ENCODE measurements at regions not wholly inside any gene's neighbourhood (a gene's known extent, or its start where the extent isn't known, plus 50 kb on each side); places are given as distances from the start of the nearest gene placed in this dataset.
A peak's percentile ranks its signal among the peaks of the same experiment; 100 is the strongest.
"Not testable (repeated sequence)": the region's sequence is repeated elsewhere in the genome, so short reads cannot be mapped to it uniquely, and the experiment has no call there.

DNA sequence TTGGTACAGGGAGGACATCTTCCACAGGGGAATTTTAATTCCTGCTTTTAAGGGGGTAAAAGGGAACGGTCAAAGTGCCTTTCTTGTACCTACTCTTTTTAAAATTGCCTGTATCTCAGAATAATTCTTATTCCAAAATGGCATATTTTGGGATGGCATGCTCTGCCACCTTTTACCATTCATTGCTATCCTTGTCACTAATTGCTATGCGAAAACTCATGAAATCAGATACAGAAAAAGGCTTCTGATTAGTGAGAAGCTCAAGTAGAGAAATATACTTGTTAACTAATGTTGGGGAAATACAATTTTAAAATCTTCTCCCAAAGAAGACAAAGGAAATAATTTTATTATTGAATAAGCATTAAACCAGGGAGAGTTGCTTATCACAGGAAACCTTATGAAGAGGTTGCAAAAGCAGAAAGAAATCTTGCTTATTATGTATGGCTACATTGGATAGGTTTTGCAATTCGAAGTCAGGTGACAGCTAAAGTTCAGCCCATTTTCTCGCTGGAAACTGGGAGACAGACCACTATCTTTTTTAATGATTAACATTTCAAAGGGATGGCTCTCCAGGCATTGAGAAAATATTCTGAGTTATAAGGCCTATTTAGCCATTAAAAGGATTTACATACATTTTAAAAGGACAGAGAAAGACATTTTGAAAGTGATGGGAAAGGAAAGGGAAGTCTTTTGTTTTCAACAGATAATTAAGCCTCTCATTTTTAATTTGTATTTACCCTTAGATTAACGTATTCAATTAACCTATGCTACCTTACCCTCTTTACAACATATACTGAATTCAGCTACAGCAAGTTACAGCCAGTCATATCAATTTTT, 110.3 kb upstream of the PRSS16 start:
- peak; percentile 36 for DNase-seq (ENCODE audit: low spot score)

DNA sequence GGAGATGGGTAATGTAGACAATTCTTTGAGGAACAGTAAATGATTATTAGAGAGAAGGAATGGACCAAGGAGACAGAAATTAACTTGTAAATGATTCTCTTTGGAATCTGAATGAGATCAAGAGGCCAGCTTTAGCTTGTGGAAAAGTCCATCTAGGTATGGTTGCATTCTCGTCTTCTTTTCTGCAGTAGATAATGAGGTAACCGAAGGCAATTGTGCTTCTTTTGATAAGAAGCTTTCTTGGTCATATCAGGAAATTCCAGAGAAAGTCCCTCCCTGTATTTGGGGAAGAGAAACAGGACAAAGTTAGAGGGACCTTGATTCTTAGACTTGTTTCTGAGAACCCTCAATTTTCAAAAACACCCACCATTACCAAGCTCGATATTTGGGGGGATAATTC, 109.1 kb upstream of the PRSS16 start:
- DNase-seq (ENCODE audit: low spot score) = no peak

DNA sequence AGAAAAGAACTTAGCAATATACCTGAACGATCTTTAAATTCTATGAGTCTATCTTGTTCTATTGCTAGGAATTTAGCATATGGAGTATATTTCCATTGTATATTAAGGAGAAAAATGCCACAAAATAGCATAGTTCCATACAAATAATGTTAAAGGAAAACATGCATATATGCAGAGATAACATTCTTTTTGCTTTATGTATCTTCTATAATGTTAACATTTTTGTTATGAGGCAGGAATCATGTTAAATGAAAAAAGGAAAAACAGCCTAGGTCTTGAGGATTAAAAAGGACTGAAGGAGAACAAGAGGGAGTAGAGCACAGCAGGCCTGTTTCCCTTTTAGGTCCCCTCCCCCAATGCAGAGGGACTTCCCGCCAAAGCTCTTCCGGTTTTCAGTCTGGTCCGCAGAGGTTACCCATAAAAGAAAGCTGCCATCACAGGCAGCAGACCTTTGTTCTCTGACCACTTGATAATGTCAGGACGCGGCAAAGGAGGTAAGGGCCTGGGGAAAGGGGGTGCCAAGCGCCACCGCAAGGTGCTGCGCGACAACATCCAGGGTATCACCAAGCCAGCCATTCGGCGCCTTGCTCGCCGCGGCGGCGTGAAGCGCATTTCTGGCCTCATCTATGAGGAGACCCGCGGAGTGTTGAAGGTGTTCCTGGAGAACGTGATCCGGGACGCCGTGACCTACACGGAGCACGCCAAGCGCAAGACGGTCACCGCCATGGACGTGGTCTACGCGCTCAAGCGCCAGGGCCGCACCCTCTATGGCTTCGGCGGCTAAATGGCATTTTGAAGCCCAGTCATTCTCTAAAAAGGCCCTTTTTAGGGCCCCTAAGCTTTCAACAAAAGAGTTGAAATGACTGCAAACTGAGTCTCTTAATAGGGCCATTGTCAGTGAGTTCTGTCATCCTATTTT, 108.4 kb upstream of the PRSS16 start:
- DNase-seq (ENCODE audit: low spot score) = no peak

DNA sequence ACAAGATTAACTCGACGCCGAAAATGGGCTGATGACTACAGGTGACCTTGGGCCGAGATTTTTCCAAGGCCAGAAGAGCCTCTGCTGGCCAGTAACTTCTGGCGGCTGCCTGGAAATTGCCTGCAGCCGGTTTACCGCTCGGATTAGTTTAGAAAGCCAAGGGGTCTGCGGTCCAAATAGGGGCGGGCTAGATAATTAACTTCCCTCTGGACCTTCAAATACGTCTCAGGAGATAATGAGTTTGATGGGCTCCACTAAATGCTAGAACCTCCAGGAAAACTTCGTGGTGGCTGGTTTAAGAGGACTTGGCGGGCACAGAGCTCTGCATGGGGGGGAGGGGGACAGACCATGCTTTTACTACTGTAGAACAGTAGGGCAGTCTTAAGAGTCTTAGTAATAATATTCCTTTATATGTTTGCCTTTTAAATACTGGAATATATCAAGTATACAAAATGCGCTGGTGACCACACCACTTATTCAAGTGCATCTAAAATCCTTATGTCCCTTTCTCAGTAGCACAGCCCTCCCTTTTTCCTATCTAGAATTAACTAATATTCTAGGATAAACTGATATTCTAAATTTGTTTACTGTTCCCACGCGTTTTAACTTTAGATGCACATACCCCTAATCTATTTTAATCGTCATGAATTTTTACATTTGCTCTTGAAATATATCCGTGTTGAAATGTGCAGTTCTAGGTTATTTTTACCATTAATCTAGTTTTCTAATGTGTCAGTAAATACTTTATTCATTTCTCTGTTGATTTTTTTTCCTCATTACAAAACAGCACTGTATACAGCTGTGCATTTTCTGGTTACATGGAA, 107.5 kb upstream of the PRSS16 start:
- no peak for DNase-seq (ENCODE audit: low spot score)

DNA sequence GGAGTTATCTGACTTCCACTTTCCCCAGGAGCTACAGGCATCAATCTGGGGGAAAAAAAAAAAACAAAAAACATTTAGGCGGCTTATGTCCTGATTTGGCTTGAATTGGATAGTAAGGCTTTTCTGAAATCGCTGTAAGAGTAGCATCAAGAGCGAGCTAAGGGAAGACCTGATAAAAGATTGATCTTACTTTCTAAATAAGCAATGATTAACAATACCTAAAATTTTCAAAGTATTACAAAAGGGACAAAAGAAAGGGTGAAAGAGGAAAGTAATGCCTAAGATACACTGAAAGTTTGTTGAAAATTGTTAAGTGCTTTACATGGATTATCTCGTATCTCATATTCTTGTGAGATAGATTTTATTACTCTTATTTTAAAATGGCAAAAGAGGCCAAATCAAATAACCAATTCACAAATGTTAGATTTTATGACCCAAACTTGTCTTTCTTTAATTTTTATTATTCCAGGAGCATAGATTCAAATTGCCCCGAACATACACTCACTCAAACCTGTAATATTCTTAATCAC, 106.4 kb upstream of the PRSS16 start:
- DNase-seq (ENCODE audit: low spot score) = no peak

DNA sequence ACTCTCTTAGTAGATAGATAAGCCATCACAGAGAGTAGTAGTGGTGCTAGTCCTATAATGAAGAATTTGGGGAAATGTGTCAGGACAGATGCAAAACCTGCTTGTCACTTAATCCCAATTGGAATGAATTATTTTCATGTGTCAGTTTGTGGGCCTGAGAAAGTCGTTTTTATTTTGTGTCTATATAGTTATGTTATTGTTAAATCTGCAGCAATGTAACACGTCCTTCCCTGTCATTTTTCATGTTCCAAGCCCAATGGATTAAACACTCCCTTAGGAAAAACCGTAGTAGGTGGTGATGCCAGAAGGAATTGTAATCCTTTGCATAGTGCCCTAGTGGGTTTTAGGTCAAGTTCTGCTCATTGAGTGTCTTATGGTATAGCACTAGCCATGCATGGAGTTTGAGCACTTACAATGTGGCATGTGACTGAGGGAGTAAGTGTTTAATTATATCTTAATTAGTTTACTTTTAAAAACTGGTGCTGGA, 105.9 kb upstream of the PRSS16 start:
- DNase-seq (ENCODE audit: low spot score) = no peak

DNA sequence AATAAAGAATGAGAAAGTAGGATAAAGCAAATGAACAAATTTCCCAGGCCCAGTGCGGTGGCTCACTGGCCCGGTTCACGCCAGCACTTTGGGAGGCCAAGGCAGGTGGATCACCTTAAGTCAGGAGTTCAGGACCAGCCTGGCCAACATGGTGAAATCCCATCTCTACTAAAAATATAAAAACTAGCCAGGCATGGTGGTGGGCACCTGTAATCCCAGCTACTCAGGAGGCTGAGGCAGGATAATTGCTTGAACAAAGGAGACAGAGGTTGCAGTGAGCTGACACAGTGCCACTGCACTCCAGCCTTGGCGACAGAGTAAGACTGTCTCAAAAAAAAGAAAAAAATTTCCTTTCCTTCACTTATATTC, 104.5 kb upstream of the PRSS16 start:
- not testable (repeated sequence) for DNase-seq (ENCODE audit: low spot score)

DNA sequence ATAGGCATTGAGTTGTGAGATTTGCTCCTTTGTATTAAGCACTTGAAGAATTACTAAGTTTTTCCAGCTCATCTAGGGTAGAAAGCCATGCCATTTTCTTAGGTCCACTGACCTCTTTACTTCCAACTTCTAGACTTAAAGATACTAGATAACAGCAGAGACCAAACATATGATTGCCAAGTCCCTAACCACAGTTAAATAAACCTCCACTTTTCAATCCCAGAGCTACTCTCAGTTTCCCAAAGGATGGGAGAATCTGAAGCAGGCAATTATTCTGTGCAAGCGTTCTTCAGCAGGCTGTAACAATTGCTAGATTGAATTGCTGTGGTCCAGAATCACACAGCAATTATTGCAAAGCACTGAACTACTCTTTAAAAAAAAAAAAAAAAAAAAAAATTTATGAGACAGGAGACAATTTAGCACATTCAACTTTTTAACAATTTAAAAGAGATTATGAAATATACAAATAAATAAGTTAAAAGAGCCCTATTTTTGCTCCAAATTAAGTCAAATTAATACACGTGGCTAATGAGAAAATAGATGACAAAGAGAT, 104.0 kb upstream of the PRSS16 start:
- no peak for DNase-seq (ENCODE audit: low spot score)

DNA sequence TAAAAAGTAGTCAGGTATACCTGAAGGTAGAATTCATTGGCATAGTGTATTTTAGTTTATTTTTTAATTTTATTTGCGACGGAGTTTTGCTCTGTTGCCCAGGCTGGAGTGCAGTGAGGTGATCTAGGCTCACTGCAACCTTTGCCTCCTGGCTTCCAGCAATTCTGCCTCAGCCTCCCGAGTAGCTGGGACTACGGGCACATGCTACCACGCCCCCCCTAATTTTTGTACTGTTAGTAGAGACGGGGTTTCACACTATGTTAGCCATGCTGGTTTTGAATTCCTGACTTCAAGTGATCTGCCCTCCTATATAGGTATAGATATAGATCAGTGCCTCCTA, 102.8 kb upstream of the PRSS16 start:
- DNase-seq (ENCODE audit: low spot score) = no peak

DNA sequence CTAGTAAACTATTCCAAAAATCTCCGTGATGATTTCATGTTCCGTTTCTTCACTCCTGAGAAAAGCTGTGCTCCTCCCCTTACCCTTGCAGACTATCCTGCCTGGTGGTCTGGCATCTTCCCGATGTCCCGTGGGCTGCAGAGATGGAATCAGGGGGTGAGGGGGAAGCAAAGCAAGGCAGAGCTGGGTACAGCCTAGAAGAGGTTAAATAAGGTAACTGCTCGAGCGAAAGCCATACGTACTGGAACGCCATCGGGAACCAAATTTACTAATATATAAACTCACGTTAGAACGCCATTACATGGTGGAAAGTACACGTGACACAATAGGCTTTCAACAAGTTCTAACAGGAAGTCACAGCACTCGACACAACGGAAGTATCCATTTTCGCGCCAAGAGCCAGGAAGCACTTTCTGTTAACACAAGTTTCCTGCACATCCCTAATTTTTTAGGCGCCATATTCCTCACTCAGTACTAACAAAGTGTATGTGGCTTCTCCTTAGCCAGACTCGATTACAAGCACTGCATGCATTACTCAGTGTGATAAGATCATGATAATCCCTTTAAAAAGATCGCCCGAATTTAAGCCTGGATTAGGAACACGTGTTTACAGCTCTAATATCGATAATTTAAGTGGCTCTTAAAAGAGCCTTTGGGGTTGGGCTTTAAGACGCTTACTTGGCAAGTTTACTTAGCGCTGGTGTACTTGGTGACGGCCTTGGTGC, 101.6 kb upstream of the PRSS16 start:
- no peak for DNase-seq (ENCODE audit: low spot score)

DNA sequence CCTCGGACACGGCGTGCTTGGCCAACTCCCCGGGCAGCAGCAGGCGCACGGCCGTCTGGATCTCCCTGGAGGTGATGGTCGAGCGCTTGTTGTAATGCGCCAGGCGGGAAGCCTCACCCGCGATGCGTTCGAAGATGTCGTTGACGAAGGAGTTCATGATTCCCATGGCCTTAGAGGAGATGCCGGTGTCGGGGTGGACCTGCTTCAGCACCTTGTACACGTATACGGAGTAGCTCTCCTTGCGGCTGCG, 101.1 kb upstream of the PRSS16 start:
- not testable (repeated sequence) for DNase-seq (ENCODE audit: low spot score)

DNA sequence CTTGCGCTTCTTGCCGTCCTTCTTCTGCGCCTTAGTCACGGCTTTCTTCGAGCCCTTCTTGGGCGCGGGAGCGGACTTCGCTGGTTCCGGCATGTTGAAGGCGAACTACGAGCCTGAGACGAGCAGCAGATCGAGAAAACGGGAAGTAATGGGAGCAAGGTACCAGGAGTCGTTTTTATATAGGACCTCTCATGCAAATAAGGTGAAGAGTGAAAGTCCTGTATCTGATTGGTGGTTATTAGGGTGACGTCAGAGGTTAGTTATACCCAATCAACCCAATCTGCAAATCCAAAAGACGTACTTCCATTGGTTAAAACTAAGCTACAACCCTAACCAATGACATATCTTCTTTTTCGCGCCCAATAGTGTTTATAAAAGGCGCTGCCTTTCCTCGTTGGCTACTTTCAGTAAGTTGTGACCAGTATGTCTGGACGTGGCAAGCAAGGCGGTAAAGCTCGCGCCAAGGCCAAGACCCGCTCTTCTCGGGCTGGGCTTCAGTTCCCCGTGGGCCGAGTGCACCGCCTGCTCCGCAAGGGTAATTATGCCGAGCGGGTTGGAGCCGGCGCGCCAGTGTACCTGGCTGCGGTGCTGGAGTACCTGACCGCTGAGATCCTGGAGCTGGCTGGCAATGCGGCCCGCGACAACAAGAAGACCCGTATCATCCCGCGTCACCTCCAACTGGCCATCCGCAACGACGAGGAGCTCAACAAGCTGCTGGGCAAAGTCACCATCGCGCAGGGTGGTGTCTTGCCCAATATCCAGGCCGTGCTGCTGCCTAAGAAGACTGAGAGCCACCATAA, 100.6 kb upstream of the PRSS16 start:
- peak; percentile 83 for DNase-seq (ENCODE audit: low spot score)

DNA sequence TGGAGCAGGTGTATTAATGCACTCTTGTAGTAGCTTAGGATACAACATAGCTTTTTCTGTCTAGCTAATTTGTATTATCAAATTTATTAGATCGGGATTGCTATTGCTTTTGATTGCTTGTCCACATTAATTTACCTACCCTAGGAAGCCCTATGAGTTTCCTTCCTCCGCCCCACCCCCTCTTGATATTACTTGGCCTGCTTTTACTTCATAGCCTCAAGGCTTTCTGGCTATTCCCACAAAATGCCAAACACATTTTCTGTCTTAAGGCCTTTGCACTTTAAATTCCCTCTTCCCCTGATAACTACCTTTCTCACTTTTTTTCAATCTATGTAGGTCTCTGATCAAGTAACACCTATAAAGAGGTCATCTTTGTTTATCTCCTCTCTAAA, 99.1 kb upstream of the PRSS16 start:
- no peak for DNase-seq (ENCODE audit: low spot score)

DNA sequence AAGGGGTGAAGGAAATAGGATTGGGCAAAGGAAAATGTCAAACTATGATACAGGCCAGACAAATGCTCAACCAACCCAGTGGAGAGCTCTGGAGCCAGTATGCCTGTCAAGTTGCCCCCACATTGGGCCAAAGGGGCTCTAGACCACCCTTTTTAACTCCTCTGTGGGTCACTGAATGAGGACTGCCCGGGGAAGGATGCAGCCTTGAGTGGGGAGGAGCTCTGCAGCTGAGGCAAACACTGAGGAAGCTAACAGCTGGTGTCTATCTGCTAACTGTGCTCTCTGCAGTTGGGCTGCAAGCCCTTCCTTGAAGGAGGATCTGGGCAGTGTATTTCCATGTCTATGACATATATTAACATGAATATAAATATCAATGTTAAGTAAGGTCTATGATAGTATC, 98.4 kb upstream of the PRSS16 start:
- DNase-seq (ENCODE audit: low spot score) = no peak

DNA sequence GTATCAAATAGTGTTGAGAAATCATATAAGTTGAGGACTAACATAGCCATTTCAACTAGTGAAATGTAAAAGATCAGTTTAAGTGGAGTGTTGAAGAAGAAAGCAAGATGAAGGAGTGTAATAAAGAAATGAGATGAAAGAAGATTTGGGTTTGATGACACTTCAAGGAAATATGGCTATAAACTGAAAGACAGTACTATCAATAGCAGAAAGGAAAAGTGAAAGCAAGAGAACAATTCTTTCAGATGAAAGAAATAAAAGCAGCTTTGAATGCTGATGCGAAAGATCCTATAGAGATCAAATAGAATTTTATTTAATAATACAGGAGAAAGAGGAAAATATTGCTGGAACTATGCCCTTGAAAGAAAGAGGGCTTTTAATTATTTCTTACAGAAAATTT, 92.8 kb upstream of the PRSS16 start:
- no peak for DNase-seq (ENCODE audit: low spot score)

DNA sequence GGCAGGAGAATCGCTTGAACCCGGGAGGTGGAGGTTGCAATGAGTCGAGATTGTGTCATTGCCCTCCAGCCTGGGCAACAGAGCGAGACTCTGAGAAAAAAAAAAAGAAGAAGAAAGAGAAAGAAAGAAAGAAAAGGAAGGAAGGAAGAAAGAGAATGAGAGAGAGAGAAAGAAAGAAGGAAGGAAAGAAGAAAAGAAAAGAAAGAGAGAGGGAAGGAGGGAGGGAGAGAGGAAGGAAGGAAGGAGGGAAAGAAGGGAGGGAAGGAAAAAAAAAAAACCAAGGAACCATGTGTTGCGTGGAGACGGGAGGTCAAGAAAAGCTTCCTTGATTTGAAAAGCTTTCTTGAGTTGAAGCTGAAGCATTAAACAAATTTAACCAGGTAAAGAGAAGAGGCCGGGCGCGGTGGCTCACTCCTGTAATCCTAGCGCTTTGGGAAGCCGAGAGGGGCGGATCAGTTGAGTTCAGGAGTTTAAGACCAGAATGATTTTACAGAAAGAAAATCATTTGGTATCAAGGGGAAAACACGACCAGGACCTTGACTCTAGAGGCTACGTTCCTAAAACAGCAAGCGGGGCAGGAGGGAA, 90.5 kb upstream of the PRSS16 start:
- no peak for DNase-seq (ENCODE audit: low spot score)

DNA sequence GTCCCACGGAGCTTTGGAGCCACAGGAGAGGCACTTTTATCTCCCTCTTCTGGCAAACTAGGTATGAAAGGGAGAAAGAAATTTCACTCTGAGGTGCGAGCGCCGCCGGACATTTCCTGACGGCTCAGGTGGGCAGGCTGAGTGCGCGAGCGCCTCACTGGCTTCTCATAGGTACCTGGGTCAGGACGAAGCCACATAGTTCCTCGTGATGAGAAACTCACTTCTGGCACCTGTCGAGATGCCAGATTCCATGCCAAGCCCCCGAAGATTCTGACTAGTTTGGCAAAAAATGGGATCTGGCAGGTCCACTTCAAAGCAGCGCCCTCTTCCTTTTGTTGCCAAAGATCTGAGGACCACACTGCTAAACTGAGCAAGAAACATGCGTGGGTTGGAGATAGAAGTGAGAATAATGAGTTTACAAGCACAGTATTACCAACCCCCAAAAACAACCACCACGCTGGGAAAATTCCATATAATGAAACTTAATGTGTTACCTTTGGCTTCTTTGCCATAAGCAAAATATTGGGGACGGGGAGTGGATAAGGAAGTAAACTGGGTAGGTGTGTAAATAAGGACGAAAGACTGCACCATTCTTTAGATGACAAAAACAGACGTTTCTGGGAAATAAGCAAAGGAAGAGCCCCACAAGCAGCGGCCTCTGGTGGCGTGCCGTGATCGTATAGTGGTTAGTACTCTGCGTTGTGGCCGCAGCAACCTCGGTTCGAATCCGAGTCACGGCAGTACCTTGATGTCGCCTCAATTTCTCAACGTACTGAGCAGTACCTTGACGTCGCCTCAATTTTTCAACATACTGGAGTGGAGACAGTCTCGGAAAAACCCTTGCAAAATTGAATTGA, 89.8 kb upstream of the PRSS16 start:
- DNase-seq (ENCODE audit: low spot score) = no peak

DNA sequence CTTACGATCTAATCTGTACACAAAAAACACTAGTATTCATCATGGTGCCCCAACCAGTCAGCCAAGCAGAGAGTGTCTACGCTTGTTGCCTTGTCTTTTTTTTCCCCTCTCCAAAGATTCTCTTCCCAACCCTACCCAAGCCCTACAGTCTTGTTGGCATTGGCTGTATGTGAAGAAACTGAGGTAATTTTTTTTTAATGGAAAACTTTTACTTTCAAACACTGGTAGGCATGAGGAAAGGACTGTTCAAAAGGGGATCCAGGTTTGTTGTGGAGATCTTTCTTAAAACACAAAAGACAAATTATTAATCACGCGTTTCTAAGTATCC, 89.2 kb upstream of the PRSS16 start:
- DNase-seq (ENCODE audit: low spot score) = no peak

DNA sequence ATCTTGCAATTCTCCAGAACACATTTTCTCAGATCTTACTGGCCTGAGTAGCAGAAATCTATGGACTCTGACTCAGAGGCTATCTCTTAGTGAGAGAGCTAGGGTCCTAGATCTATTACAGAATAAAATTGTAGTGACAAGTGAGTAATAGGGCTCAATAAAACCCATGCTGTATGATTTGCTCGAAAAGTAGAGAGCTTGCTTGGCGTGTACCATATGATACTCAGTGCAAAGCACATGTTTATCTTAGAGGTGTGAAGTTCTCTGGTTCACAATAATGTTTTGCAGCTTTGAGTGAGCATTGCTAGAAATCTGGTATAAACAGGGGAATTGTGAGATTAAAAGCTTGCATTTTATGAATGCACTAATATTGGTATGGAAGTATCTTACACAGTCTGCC, 87.8 kb upstream of the PRSS16 start:
- no peak for DNase-seq (ENCODE audit: low spot score)

Data from HuH-7 (cell line).